HG02870 (cell line): ENCODE measurements at regions not wholly inside any gene's neighbourhood (a gene's known extent, or its start where the extent isn't known, plus 50 kb on each side); places are given as distances from the start of the nearest gene placed in this dataset.
"Not testable (repeated sequence)": the region's sequence is repeated elsewhere in the genome, so short reads cannot be mapped to it uniquely, and the experiment has no call there.

Experiments
- ATAC-seq: cut with Tn5 transposase; IDR thresholded peaks from one replicate; pipeline ENCODE4 v1.9.1; 2021; ENCODE audit warnings: mild to moderate bottlenecking, moderate library complexity; ENCODE audit not compliant: unreplicated experiment

DNA sequence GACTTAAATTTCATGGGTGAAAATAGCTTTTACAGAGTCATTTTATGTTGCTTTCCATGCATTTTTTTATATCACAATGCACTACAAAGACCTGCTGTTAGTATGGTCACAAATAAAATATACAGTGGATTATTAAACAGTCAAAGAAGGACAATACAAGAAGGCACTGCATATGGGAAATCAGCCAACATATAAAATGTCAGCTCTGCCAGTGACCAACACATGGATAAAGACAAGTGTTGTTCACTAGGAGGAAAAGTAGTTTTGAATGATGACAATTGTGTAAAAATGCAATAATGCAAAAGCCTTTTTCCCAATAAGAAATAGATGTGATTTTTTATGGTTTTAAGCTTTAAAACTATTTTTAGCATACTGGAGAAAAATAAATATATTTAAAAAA lies 425.3 kb upstream of the CBLB start:
- no peak for ATAC-seq

DNA sequence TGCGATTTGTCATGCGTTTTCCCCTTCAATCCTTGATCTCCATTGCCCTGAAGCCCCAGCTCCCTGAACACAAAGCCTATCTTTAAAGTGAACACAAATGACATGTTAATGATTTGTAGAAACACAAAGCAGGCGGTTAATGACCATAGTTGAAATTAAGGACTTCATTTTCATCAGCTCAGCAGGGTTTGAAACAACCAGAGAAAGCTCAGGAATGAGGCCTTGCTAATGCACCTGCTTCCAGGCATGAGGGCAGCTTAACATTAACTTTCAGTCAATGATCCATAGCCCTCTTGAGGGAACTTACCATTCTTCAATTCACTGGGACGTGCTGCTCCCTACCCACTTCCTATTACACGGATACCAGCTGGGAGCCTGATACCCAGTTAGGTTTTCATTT lies 427.2 kb upstream of the CBLB start:
- no peak for ATAC-seq

DNA sequence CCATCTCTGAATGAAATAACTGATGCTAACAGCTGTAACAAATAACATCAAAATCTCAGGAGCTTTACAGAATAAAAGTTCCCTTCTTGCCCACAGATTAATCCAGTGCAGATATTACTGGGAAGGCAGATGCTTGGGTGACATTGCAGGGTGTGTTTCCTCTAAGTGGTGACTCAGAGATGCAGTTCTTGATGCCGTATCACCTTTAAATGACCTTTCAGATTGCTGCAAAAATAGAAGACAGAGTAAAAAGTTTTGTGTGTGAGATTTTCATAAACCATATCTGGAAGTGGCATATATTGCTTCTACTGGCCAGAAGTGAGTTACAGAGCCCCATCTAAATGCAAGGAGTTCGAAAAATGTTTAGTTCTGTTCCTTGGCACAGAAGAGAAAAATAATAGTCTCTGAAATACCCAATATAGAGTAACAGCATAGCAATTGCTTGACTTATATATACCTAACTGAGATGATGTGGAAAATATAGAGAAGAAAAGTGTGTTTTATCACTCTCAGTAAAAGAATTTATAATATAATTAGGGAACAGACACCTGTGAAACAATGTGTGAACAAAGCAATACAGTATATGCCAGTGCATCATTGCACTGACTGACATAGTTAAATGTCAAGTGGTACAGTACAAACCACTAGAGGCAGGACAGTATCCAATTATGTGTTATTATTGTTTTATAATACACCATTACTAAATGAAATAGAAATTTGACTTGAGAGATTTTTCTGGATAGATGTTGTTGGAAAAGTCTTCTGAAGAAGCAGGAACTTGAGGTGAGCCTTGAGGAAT lies 430.7 kb upstream of the CBLB start:
- ATAC-seq: peak; percentile 63

DNA sequence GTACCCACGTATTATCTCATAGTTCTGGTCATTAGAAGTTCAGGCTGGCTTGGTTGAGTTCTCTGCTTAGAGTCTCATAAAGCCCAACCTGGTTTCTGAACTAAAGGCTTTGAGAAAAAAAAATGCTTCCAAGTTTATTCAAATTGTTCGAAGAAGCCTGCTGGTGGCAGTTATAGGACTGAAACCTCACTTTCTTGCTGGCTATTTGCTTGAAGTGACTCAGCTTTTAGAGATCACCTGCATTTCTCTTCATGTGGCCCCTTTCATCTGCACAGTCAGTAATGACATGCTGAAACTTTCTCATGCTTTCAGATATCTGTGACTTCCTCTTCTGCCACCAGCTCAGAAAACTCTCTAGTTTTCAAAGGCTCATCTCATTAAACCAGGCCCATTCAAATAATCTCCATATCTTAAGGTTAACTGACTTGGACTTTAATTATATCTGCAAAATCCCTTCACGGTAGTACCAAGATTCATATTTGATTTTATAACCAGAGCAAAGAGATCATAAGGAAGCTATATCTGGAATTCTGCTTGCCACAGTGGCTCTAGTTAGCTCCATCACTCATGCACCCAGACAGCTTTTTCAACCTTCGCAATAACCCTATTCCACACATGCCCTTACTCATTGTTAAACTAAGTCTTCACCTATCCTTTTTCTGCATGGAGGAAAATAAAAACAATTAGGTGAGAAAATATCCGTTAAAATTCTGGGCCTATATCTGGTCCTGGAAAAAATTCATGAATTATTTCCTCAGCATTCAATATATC lies 433.8 kb upstream of the CBLB start:
- ATAC-seq: peak; percentile 86

DNA sequence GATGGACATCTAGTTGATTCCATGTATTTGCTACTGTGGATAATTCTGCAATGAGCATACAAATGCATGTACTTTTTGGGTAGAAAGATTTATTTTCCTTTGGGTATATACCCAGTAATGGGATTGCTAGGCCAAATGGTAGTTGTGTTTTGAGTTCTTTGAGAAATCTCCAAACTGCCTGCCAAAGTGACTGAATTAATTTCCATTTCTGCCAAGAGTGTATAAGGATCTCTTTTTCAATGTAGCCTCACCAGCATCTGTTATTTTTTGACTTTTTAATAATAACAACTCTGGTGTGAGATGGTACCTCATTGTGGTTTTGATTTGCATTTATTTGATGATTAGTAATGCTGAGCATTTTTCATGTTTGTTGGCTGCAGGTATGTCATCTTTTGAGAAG lies 435.0 kb upstream of the CBLB start:
- ATAC-seq: no peak

DNA sequence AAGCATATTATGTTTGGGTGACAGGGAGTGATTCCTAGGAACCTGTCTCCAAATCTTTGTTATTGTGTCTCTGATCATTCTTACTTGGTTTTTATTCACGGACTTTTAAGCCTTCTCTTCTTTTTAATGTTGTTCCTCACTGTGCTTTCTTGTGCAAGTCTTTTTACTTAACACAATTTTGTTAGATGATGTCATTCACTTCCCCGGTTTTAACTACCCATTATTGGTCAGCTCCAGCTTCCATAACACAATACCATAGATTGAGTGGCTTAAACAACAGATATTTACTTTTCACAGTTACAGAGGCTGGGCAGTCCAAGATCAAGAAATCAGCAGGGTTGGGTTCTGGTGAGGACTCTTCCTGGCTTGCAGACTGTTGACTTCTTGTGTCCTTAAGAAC lies 436.3 kb upstream of the CBLB start:
- ATAC-seq: no peak

DNA sequence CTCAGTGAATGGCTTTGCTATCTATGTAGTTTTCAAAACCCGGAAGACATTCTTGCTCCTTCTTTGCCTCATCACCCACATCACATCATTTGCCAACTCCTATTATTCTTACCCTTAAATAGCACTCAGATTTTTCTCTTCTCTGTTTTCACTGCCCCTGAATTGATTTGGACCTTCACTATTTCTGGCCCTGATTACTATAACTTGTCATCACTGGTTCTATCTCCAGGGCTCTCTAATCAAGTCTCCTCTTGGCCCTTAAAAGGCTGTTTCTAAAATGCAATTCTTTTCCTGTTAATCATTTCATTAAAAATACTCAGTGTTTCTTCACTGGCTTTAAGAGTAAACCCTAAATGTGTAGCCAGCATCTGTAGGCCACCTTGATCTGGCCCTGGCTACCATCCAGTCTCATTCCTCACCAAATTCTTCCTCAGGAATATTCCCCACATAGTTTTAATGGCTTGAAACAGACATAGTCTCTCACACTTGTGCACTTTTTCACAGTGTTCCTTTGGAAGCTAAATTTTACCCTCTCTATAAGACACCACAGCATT lies 437.1 kb upstream of the CBLB start:
- ATAC-seq: no peak

DNA sequence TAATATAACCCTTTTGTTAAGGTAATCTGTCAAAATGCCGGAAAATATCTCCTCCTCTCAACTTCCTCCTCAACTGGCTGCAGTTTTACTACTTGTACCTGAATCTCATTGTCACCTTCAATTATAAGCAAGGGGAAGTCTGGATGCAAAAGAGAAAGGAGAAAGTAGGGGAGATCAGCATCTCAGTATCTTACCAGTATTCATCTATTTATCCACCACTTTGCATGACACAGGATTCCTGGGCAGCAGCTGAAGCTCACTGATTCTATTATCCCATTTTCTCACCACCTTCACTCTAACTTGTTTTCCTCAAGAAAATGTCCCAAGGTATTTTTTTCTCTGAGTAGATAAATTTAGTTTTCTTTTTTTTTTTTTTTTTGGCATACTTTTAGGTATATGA lies 440.5 kb upstream of the CBLB start:
- ATAC-seq: no peak

DNA sequence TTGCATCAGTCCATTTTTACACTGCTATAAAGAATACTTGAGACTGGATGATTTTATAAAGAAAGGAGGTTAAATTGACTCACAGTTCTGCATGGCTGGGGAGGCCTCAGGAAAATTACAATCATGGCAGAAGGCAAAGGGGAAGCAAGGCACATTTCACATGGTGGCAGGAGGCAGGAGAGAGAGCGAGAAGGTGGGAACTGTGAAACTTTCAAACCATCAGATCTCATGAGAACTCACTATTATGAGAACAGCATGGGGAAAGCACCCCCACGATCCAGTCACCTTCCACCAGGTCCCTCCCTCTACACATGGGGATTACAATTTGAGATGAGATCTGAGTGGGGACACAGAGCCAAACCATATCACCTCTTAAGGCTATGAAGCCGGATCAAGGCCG lies 441.0 kb upstream of the CBLB start:
- not testable (repeated sequence) for ATAC-seq

DNA sequence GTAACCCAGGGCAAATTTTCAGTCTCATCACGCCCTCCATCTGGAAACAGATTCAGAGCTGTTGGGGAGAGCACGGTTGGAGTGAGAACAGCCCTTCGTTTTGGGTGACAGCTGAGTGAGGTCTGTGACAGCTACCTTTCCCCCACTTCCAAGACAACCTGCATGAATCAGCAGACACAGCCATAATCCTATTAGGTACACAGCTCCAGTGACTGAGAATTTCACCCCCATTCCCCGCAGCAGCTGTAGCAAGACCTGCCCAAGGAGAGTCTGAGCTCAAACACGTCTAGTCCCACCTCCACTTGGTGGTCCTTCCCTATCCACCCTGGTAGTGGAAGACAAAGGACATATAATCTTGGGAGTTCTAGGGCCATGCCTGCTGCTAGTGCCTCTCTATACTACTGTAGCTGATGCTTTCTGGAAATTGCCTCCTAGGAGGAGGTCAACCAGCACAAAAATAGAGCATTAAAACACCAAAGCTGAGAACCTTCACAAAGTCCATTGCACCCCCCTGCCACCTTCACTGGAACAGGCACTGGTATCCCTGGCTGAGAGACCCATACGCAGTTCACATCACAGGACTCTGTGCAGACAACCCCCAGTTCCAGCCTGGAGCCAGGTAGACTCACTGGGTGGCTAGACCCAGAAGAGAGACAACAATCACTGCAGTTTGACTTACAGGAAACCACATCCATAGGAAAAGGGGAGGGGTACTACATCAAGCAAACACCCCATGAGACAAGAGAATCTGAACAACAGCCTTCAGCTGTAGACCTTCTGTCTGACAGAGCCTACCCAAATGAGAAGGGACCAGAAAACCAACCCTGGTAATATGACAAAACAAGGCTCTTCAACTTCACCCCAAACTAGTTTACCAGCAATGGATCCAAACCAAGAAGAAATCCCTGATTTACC lies 448.6 kb upstream of the CBLB start:
- ATAC-seq: no peak

DNA sequence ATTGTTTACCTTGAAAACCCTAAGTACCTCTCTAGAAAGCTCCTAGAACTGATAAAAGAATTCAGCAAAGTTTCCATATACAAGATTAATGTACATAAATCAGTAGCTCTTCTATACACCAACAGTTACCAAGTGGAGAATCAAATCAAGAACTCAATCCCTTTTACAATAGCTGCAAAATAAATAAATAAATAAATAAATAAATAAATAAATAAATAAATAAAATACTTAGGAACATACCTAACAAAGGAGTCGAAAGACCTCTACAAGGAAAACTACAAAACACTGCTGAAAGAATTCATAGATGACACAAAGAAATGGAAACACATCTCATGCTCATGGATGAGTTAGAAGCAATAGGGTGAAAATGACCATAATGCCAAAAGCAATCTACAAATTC lies 452.6 kb upstream of the CBLB start:
- ATAC-seq: not testable (repeated sequence)

DNA sequence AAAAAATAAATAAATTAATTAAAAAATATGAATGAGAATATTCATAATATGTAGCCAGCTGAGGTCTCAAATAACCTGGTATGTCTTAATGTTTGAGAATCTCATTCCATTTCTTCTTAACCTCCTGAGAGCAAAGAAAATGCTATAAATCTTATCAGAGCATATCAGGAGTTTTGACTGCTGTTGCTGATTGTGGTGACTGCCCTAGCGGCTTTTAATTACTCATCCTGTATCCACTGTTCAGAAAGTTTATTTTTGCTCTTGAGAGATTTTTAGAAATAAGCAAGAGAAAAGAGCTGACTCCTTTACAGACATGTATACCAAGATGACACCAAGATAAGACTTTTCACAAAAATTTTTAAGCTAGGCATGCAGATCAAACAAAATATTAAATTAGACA lies 454.8 kb upstream of the CBLB start:
- ATAC-seq: no peak

DNA sequence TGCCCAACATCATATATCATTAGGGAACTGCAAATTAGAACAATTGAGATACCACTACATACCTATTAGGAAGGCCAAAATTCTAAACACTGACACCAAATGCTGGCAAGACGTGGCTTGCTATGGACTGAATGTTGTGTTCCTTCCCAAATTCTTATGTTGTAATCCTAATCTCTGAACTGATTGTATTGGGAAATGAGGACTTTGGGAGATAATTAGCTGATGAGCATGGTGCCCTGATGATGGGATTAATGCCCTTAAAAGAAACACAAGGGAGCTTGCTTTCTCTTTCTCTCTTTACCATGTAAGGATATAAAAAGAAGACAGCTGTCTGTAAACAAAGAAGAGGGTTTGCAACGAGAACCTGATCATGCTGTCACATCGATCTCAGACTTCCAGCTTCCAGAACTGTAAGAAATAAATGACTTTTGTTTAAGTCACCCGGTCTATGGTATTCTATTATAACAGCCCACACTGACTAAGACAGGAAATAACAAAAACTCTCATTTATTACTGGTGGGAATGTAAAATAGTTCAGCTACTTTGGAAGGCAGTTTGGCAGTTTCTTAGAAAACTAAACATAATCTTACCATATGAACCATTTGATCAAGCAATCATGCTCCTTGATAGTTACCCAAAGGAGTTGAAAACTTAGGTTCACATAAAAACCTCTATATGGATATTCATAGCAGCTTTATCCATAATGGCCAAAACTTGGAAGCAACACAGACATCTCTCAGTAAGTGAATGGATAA lies 458.3 kb upstream of the CBLB start:
- ATAC-seq: no peak

DNA sequence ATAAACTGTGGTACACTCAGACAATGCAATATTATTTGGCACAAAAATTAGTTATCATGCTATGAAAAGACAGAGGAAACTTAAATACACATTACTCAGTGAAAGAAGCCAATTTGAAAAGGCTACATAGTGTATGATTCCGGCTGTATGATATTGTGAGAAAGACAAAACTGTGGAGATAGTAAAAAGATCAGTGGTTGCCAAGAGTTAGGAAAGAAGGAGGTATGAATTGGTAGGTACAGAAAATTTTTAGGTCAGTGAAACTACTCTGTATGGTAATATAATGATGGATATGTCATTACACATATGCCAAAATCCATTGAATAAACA lies 458.8 kb upstream of the CBLB start:
- ATAC-seq: no peak

DNA sequence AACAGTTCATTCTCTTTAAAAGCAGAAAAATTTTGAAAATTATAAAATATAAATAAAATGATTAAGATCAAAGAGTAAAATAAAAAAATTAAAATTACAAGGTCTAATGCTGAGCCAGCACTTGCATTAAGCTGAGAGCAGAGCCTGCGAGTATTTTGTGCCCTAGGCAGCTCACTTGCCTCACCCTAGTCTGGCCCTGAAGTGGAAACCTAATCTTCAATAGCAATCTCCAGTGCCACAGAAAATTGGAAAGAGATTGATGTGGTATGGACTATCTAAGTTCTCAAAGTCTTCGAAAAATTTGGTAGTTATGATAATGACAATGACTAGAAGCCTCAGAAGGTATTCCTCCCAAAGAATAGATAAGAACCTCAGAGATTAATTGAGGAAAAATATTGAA lies 459.4 kb upstream of the CBLB start:
- ATAC-seq: no peak

DNA sequence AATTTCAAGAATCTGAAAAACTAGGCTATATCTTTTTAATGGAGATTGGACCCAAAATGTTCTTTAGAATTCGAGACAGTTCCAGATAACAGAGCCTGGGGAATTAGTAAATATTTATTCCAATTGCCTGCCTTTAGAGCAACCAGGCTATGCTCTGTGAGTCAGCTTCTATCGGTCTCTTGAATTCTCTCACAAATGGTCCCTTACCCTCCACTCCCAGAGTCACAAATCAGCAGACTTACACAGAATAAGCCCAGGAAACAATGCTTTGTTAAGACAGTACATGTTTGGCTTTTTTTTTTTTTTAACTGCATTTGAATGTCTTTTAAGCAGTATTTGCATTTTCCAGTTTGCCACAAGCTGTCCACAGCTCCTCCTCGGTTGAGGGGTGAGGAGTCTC lies 460.7 kb upstream of the CBLB start:
- ATAC-seq: no peak

DNA sequence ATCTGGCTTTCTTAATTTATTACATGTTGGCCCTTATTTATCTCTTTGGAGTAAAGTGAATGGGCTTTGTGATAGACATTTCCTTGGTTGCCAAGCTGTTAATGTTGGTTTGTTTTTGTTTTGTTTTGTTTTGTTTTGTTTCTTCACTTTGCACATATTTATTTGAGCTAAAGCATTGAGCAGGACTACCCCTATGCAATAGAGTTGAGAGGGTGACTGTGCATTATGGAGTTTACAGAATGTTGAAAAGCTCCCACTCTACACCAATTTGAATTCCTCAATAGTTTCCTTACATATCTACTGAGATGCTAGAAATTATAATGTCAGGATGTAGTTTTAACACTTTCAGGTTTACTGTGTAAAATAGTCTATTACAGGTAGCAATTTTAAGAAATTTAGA lies 462.8 kb upstream of the CBLB start:
- no peak for ATAC-seq

DNA sequence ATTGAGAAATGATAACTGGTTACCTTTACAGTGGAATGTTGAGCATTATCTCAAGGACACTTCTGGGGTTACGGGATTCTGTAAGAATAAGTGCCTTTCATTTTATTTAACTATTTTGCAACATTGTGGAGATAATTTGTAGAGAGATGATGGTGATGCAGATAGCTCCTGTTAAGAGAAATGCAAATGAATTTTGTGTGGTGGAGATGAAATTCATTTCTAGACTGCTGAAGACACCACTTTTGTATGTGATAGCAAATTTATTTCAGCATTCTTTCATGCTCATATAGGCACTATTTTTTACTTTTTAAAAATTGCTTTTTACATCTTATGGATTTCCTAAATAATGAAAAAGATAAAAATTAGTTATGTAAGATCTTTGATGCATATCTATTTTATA lies 463.3 kb upstream of the CBLB start:
- peak; percentile 40 for ATAC-seq

DNA sequence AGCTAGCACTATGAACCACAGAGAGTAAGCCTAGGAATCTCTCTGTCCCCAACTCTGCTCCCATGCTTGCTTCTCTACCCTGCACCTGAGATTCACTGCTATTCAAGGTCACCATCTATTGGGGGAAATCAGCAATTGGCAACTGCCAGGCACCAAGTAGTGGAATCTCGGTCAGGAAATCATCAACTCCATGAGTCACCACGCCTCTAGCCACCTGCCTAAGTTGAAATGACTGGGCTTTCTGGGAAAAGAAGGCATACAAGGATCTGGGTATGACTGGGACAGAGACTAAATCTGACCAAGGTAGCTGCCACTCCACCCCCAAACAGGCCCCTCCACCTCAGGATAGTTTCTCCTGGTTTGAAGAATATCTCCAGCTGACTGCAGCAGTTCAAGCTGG lies 464.1 kb upstream of the CBLB start:
- ATAC-seq: peak; percentile 48

DNA sequence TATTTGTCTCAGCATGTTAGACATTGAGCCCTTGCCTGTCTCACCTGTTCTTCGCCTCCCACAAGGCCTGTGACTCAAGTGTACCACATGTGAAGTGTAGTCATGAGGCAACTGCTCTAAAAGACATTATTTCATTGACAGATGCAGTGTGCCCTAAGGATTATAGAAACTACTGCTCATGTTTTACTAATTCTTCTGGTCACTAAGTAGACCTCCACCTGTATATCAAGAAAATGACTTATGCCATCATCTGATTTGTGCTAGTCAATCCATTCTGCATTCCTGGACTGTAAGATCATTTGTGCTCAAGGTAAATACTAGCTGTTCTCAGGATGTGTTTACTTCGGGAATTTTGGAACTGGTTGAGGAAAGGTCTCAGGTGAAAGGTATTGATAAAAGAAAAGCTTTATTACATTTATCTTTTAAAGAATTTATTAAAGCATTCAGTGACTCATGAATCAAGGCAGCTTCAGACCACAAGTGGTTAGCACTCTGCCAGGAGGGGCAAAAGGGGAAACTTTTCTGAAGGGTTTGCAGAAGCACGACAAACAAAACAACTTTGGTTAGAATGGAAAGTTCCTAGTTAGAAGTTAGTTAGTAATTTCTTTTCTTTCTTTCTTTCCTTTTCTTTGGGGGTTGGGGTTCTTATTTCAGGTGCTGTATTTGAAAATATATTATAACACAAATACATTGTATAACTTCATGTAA lies 465.3 kb upstream of the CBLB start:
- ATAC-seq: peak; percentile 37
